ENCODE measurements at regions not wholly inside any gene's neighbourhood (a gene's known extent, or its start where the extent isn't known, plus 50 kb on each side); places are given as distances from the start of the nearest gene placed in this dataset.
"Not testable (repeated sequence)": the region's sequence is repeated elsewhere in the genome, so short reads cannot be mapped to it uniquely, and the experiment has no call there.

DNA sequence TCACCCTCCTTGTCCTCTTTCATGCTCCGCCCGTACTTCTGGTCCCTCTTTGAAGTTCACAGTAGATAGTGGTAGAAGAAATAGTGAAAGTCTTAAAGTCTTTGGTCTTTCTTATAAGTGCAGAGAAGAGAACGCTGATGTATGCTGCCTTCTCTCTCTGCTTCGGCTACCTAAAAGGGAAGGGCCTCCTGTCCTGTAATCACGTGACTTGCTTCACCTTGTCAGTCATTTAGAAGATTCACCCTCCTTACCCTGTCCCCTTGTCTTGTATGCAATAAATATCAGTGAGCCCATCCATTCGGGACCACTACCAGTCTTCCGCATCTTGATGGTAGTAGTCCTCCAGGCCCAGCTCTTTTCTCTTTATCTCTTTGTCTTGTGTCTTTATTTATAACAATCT, 144.6 kb downstream of the ARL4C start:
- H3K27ac ChIP-seq (replicated peaks): no peak overlapping the region
- H3K4me3 ChIP-seq (replicated peaks; ENCODE audit: insufficient read depth, low read length): no peak overlapping the region
- TF ChIP-seq, protein P1, sequence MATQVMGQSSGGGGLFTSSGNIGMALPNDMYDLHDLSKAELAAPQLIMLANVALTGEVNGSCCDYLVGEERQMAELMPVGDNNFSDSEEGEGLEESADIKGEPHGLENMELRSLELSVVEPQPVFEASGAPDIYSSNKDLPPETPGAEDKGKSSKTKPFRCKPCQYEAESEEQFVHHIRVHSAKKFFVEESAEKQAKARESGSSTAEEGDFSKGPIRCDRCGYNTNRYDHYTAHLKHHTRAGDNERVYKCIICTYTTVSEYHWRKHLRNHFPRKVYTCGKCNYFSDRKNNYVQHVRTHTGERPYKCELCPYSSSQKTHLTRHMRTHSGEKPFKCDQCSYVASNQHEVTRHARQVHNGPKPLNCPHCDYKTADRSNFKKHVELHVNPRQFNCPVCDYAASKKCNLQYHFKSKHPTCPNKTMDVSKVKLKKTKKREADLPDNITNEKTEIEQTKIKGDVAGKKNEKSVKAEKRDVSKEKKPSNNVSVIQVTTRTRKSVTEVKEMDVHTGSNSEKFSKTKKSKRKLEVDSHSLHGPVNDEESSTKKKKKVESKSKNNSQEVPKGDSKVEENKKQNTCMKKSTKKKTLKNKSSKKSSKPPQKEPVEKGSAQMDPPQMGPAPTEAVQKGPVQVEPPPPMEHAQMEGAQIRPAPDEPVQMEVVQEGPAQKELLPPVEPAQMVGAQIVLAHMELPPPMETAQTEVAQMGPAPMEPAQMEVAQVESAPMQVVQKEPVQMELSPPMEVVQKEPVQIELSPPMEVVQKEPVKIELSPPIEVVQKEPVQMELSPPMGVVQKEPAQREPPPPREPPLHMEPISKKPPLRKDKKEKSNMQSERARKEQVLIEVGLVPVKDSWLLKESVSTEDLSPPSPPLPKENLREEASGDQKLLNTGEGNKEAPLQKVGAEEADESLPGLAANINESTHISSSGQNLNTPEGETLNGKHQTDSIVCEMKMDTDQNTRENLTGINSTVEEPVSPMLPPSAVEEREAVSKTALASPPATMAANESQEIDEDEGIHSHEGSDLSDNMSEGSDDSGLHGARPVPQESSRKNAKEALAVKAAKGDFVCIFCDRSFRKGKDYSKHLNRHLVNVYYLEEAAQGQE (IDR thresholded peaks at IDR 0.05; ENCODE audit: insufficient replicate concordance, low read depth): no peak
- TF ChIP-seq POLR2AphosphoS5 (IDR thresholded peaks at IDR 0.05; ENCODE audit: low read depth): no peak
- TF ChIP-seq, protein P2, sequence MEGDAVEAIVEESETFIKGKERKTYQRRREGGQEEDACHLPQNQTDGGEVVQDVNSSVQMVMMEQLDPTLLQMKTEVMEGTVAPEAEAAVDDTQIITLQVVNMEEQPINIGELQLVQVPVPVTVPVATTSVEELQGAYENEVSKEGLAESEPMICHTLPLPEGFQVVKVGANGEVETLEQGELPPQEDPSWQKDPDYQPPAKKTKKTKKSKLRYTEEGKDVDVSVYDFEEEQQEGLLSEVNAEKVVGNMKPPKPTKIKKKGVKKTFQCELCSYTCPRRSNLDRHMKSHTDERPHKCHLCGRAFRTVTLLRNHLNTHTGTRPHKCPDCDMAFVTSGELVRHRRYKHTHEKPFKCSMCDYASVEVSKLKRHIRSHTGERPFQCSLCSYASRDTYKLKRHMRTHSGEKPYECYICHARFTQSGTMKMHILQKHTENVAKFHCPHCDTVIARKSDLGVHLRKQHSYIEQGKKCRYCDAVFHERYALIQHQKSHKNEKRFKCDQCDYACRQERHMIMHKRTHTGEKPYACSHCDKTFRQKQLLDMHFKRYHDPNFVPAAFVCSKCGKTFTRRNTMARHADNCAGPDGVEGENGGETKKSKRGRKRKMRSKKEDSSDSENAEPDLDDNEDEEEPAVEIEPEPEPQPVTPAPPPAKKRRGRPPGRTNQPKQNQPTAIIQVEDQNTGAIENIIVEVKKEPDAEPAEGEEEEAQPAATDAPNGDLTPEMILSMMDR (IDR thresholded peaks at IDR 0.05; ENCODE audit: insufficient read depth, low read length): no peak
- no peaks in the 10 kb centered on the region for H3K27me3 ChIP-seq (ENCODE audit: insufficient read depth, poor library complexity, severe bottlenecking)
- no peak for DNase-seq (ENCODE audit: low read depth in 1 of 2, low spot score in 1 of 2)

DNA sequence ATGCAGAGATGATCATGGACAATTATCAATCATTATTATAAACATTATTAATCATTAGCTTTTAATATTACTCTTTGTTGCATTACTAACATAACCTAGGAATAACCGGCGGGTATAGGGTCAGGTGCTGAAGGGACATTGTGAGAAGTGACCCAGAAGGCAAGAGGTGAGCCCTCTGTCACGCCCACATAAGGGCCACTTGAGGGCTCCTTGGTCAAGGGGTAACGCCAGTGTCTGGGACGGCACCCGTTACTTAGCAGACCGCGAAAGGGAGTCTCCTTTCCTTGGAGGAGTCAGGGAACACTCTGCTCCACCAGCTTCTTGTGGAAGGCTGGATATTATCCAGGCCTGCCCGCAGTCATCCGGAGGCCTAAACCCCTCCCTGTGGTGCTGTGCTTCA, 145.0 kb downstream of the ARL4C start:
- not testable (repeated sequence) for H3K27me3 ChIP-seq (ENCODE audit: insufficient read depth, poor library complexity, severe bottlenecking); DNase-seq (ENCODE audit: low read depth in 1 of 2, low spot score in 1 of 2); H3K27ac ChIP-seq (replicated peaks); H3K4me3 ChIP-seq (replicated peaks; ENCODE audit: insufficient read depth, low read length)

DNA sequence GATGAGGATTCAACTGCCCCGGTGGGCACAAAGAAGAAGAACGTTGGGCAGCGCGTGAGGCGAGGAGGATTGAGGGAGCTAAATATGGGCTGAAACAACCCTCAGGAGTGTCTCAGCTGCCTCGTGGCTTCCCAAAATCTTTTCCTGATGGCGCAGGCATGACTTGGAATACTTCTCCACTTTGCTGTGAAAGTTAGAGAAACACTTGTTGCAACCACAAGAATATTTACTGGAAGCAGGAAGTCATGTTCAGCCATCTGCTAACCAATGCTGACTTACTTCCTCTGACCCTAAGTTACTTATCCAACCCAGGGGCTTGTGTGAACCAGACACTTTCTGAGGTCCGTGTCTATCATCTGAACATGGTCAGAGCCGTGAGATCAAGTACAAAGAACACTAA, 148.8 kb downstream of the ARL4C start:
- Histone ChIP-seq H3K27me3 (ENCODE audit: insufficient read depth, poor library complexity, severe bottlenecking) (no peaks in the 10 kb centered on the region), H3K4me3 (replicated peaks; ENCODE audit: insufficient read depth, low read length) (no peak overlapping the region), H3K27ac (replicated peaks) (peak overlapping the region; percentile 56)
- TF ChIP-seq, protein P2 (IDR thresholded peaks at IDR 0.05; ENCODE audit: insufficient read depth, low read length): no peak
- TF ChIP-seq POLR2AphosphoS5 (IDR thresholded peaks at IDR 0.05; ENCODE audit: low read depth) (0 out of 2 replicates have a peak, but pooled peaks have one; percentile 35), GABPA (IDR thresholded peaks at IDR 0.05; ENCODE audit: low read depth) (peak; percentile 32; the same call in 1 of the 2 replicates), SPI1 (IDR thresholded peaks at IDR 0.05; ENCODE audit: borderline replicate concordance, low read depth) (peak; percentile 54; the same call in 1 of the 2 replicates)
- TF ChIP-seq, protein P1 (IDR thresholded peaks at IDR 0.05; ENCODE audit: insufficient replicate concordance, low read depth): no peak
- DNase-seq (ENCODE audit: low read depth in 1 of 2, low spot score in 1 of 2): peak; percentile 31 to 44

- H3K4me3 ChIP-seq (replicated peaks; ENCODE audit: insufficient read depth, low read length): no peak overlapping the region
- no peaks in the 10 kb centered on the region for H3K27me3 ChIP-seq (ENCODE audit: insufficient read depth, poor library complexity, severe bottlenecking)
- TF ChIP-seq, protein P2 (IDR thresholded peaks at IDR 0.05; ENCODE audit: insufficient read depth, low read length): no peak
- no peak for TF ChIP-seq GABPA (IDR thresholded peaks at IDR 0.05; ENCODE audit: low read depth)
- TF ChIP-seq, protein P1 (IDR thresholded peaks at IDR 0.05; ENCODE audit: insufficient replicate concordance, low read depth): no peak
- no peak for TF ChIP-seq SPI1 (IDR thresholded peaks at IDR 0.05; ENCODE audit: borderline replicate concordance, low read depth)
- no peak for TF ChIP-seq POLR2AphosphoS5 (IDR thresholded peaks at IDR 0.05; ENCODE audit: low read depth)
- no peak overlapping the region for H3K27ac ChIP-seq (replicated peaks)
- DNase-seq (ENCODE audit: low read depth in 1 of 2, low spot score in 1 of 2): no peak
These were observed 151.0 kb downstream of the ARL4C start for GRCh38 chr2:234345921-234346320.
